ENCODE measurements at regions not wholly inside any gene's neighbourhood (a gene's known extent, or its start where the extent isn't known, plus 50 kb on each side); places are given as distances from the start of the nearest gene placed in this dataset.

DNA sequence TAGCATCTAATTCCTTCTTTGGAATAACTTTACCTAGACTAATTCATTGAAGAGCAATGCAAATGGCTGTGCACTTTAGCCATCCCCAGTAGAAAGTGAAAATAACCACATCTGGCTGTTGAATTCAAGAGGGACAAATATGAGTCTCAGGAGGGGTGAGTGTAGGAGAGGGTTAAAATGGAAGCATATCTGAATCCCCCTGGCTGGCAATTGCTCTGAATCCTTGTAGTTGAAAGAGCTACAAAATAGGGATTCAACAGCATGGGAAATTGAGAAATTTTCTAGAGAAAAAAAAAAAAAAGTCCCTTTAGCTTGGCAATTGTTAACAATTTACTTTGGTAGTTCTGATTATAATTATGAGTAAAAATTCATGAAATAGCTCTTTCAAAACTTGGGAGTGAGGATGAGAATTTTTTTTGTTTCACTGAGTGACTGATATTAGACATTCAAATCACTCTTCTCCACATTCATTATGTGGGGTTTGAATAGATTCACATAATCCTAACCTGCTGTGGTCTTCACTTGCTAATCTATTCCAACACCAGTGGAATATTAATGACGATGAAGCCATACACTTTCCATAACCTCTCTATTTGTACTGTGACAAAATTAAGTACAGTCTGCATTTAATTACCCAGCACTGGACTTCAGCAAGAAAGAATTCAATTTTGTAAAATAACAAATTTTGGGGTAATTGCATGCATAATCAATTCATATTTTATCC lies 569.0 kb upstream of the MCTP2 start:
- Mint-ChIP-seq H3K27ac (no peak overlapping the region), H3K4me1 (no peaks in the 10 kb centered on the region), H3K9me3 (no peaks in the 10 kb centered on the region), H3K36me3 (ENCODE audit: low read depth) (no peaks in the 10 kb centered on the region), H3K27me3 (no peaks in the 10 kb centered on the region), H3K4me3 (no peak overlapping the region)
- intact Hi-C loops (cut with micrococcal nuclease), result no loop called here
- ATAC-seq (ENCODE audit: low read depth) (no peak), DNase-seq (no peak)
- CTCF ChIA-PET, result no interaction called here
- TF ChIP-seq, protein P1, sequence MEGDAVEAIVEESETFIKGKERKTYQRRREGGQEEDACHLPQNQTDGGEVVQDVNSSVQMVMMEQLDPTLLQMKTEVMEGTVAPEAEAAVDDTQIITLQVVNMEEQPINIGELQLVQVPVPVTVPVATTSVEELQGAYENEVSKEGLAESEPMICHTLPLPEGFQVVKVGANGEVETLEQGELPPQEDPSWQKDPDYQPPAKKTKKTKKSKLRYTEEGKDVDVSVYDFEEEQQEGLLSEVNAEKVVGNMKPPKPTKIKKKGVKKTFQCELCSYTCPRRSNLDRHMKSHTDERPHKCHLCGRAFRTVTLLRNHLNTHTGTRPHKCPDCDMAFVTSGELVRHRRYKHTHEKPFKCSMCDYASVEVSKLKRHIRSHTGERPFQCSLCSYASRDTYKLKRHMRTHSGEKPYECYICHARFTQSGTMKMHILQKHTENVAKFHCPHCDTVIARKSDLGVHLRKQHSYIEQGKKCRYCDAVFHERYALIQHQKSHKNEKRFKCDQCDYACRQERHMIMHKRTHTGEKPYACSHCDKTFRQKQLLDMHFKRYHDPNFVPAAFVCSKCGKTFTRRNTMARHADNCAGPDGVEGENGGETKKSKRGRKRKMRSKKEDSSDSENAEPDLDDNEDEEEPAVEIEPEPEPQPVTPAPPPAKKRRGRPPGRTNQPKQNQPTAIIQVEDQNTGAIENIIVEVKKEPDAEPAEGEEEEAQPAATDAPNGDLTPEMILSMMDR (IDR thresholded peaks at IDR 0.05), result no peak
- POLR2A ChIA-PET, result no interaction called here

DNA sequence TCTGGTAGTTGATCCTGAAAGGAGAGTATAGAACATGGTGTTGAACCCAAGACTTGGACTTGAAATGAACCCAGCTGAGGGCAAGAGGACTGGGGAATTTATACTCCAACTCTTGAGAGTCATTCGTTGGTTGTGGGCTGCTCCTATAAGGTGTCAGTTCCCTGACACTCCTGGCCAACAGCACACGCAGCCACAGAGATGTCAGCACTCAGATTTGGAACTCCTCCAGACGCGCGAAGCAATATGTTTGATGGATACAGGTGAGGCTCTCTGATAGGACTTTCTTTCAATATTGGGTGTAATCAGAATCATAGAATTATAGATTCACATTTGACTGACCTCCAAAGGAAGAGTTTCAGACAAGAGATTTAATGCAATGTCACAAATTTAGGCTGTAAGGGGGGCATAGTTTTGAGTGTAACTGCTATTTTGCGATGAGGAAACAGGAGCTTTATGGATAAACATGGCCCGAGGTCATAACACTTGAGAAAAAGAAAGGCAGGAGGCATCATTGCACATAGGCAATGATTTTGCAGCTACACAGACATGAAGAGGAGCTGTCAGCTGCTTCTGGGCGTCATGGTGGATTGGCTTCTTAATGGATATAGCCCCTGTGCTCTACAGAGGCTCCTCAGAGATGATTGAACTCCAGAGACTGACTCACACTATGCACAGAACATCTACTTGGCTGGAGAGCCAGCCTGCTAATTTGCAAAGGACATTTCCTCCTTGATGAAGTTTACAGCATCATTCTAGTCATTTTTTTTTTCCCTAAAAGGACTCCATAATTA lies 569.2 kb upstream of the RGMA start:
- H3K27me3 Mint-ChIP-seq, result no peaks in the 10 kb centered on the region
- DNase-seq (no peak), ATAC-seq (ENCODE audit: low read depth) (no peak)
- H3K9me3 Mint-ChIP-seq, result no peaks in the 10 kb centered on the region
- intact Hi-C loops (cut with micrococcal nuclease), result no loop called here
- no peak overlapping the region for H3K4me3 Mint-ChIP-seq
- TF ChIP-seq, protein P1 (IDR thresholded peaks at IDR 0.05), result no peak
- ChIA-PET POLR2A (no interaction called here), CTCF (no interaction called here)
- no peaks in the 10 kb centered on the region for H3K36me3 Mint-ChIP-seq (ENCODE audit: low read depth)
- no peaks in the 10 kb centered on the region for H3K4me1 Mint-ChIP-seq
- H3K27ac Mint-ChIP-seq, result no peak overlapping the region

DNA sequence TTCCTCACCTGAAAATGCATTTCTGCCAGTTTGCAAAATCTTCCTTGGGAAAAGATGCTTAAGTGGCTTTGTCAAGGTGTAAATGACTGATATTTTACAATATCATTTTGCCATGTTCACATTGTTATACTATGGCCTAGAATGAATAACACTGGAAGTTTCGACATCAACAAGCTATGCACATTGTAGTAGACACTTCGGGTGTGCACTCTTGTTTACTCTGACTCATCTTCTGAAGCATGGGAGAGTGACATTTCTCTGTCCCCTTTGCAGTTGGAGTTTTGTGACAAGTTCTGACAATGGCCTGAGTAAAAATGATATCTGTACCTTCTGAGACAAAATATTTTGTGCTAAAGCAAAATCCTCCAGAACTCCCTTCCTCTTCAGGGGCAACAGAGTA lies 567.0 kb upstream of the RGMA start:
- TF ChIP-seq, protein P1 (IDR thresholded peaks at IDR 0.05), result no peak
- Mint-ChIP-seq H3K4me3 (no peak overlapping the region), H3K27ac (no peak overlapping the region), H3K36me3 (ENCODE audit: low read depth) (no peaks in the 10 kb centered on the region), H3K4me1 (no peaks in the 10 kb centered on the region), H3K27me3 (no peaks in the 10 kb centered on the region), H3K9me3 (peaks cover 4% of the 10 kb centered on the region)
- intact Hi-C loops (cut with micrococcal nuclease), result no loop called here
- ChIA-PET POLR2A (no interaction called here), CTCF (no interaction called here)
- ATAC-seq (ENCODE audit: low read depth) (no peak), DNase-seq (no peak)

DNA sequence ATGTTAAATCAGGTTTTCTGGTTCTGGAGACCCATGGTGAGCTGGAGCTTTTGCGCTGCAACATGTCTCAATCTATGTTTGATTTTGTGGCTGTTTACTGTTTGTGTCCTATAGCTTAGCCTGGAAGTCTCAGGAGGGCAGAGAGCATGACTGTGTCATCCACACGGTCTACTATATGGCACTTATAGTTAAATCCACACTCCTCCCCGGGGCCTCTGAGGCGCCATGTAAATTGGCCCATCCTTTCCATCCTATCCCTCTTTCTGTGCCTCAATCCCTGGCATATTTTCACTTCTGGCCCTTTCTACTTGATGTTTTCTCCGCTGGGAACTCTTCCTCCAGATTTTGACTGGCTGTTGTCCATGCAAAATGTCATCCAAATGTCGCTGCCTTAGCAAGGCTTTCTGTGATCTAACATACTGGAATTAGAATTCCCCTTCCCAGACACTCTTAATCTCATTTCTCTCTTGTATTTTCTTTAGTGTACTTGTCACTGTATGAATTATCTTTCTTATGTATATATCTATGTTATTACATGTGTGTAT lies 560.8 kb upstream of the RGMA start:
- ChIA-PET CTCF (no interaction called here), POLR2A (no interaction called here)
- Mint-ChIP-seq H3K36me3 (ENCODE audit: low read depth) (no peaks in the 10 kb centered on the region), H3K27me3 (no peaks in the 10 kb centered on the region), H3K9me3 (peaks cover 4% of the 10 kb centered on the region), H3K4me3 (no peak overlapping the region), H3K27ac (no peak overlapping the region), H3K4me1 (no peaks in the 10 kb centered on the region)
- DNase-seq, result no peak
- TF ChIP-seq, protein P1 (IDR thresholded peaks at IDR 0.05), result no peak
- ATAC-seq (ENCODE audit: low read depth), result no peak
- intact Hi-C loops (cut with micrococcal nuclease), result no loop called here

DNA sequence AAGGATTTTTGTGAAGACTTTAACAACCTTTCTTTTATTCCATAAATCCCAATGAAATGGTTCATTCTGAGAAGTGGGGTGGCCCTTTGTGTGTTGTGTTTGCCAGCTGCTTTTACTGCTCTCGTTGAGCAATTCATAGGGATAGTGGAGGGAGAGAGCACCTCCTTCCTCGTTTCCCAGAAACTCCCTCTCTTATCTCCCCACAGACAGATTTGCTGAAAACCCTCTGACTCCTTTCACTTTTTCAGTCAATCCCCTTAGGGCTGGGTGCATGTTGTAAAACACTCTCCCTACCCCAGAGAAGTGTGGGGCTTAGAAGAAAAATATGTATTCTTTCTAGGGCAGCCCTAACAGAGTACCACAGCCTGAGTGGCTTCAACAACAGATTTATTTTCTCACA lies 557.2 kb upstream of the RGMA start:
- DNase-seq, result no peak
- TF ChIP-seq, protein P1 (IDR thresholded peaks at IDR 0.05), result no peak
- no peaks in the 10 kb centered on the region for H3K27me3 Mint-ChIP-seq
- no peak overlapping the region for H3K27ac Mint-ChIP-seq
- H3K9me3 Mint-ChIP-seq, result no peaks in the 10 kb centered on the region
- no peak for ATAC-seq (ENCODE audit: low read depth)
- ChIA-PET POLR2A (no interaction called here), CTCF (no interaction called here)
- intact Hi-C loops (cut with micrococcal nuclease), result no loop called here
- H3K4me3 Mint-ChIP-seq, result no peak overlapping the region
- H3K36me3 Mint-ChIP-seq (ENCODE audit: low read depth), result no peaks in the 10 kb centered on the region
- no peaks in the 10 kb centered on the region for H3K4me1 Mint-ChIP-seq

Measured in activated B cell treated with CpG ODN at 0.5 μM for 24 hours (primary cell).